ENCODE measurements at regions not wholly inside any gene's neighbourhood (a gene's known extent, or its start where the extent isn't known, plus 50 kb on each side); places are given as distances from the start of the nearest gene placed in this dataset.

DNA sequence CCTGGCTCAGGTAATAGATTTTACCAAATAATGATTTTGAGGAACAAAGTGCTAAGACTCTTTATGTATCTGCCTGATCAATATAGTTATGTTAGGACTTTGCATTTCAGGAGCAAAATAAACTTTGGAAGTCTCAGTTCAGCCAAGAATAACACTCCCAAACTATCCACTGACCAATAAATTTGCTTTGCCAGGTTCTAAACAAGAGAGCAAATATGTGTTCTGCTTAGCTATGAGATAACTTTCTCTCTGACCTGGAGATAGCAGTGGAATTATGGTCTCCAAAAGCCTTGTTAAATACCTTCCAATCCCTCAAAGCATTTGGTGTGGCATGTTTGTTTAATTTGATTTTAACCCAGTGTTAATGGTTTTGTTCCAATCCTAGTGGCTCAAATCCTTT, 1541.1 kb downstream of the FAM181B start:
- TF ChIP-seq, protein P1, sequence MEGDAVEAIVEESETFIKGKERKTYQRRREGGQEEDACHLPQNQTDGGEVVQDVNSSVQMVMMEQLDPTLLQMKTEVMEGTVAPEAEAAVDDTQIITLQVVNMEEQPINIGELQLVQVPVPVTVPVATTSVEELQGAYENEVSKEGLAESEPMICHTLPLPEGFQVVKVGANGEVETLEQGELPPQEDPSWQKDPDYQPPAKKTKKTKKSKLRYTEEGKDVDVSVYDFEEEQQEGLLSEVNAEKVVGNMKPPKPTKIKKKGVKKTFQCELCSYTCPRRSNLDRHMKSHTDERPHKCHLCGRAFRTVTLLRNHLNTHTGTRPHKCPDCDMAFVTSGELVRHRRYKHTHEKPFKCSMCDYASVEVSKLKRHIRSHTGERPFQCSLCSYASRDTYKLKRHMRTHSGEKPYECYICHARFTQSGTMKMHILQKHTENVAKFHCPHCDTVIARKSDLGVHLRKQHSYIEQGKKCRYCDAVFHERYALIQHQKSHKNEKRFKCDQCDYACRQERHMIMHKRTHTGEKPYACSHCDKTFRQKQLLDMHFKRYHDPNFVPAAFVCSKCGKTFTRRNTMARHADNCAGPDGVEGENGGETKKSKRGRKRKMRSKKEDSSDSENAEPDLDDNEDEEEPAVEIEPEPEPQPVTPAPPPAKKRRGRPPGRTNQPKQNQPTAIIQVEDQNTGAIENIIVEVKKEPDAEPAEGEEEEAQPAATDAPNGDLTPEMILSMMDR (IDR thresholded peaks at IDR 0.05; ENCODE audit: poor library complexity): no peak
- TF ChIP-seq EZH2 (IDR thresholded peaks at IDR 0.05; ENCODE audit: borderline replicate concordance) (no peak), EZH2phosphoT487 (IDR thresholded peaks at IDR 0.05; ENCODE audit: low read depth, severe bottlenecking, unreplicated experiment) (no peak)
